Epithelial cell of esophagus (primary cell): ENCODE measurements at regions not wholly inside any gene's neighbourhood (a gene's known extent, or its start where the extent isn't known, plus 50 kb on each side); places are given as distances from the start of the nearest gene placed in this dataset.

Source experiments
- DNase-seq: peaks from one replicate; pipeline ENCODE4 v3.0.0; 2010; ENCODE audit warnings: low read depth
- H3K4me3 ChIP-seq: 2 replicates; pipeline ENCODE4 v1.5.1; 2011; ENCODE audit warnings: mild to moderate bottlenecking, low read length, control low read depth
- TF ChIP-seq, protein P1 (sequence below): IDR thresholded peaks from 2 replicates; pipeline ENCODE4 v1.5.1; 2011; ENCODE audit warnings: low read depth, mild to moderate bottlenecking, low read length, control low read depth, inconsistent platforms; ENCODE audit not compliant: insufficient read depth; ENCODE audit errors: missing control alignments

DNA sequence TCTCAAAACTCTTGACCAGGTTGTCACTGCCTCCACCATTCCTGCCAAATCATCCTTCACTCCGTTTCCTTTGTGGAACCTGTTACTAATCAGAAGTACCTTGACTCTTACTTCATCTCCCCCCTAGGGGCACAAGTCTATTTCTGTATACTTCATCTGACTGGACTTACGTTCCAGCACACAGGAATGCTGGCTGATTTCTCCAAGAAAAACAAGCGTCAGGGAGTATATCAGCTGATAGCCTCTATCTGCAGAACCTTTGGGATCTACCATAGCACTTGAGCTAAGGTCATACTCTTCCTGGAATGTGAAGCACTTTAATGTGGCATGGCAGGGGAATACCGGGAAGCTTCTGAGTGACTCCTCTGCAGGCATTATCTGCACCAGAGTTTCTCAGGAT lies 178.1 kb upstream of the MOCS1 start:
- no peak overlapping the region for H3K4me3 ChIP-seq

DNA sequence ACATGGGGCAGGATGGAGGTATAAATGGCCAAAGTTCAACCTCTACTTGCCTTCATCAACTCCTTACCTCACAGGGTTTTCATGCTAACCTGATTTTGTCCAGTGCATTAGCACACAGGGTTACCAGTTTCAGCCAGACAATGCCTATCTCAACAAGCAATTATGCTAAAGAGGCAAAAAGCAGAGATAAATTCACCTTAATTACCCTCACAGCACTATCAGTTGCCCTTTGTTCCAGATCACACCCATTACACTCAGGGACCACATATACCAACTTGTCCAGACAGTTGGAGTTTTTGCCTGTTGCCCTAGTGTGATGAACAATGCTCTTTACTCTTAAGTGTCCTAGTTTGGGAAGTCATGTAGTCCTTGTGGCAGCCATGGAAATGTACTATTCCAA lies 174.5 kb upstream of the MOCS1 start:
- TF ChIP-seq, protein P1, sequence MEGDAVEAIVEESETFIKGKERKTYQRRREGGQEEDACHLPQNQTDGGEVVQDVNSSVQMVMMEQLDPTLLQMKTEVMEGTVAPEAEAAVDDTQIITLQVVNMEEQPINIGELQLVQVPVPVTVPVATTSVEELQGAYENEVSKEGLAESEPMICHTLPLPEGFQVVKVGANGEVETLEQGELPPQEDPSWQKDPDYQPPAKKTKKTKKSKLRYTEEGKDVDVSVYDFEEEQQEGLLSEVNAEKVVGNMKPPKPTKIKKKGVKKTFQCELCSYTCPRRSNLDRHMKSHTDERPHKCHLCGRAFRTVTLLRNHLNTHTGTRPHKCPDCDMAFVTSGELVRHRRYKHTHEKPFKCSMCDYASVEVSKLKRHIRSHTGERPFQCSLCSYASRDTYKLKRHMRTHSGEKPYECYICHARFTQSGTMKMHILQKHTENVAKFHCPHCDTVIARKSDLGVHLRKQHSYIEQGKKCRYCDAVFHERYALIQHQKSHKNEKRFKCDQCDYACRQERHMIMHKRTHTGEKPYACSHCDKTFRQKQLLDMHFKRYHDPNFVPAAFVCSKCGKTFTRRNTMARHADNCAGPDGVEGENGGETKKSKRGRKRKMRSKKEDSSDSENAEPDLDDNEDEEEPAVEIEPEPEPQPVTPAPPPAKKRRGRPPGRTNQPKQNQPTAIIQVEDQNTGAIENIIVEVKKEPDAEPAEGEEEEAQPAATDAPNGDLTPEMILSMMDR: no peak
- no peak overlapping the region for H3K4me3 ChIP-seq
- no peak for DNase-seq

More for the DNA sequence above, 178.1 kb upstream of the MOCS1 start:
- TF ChIP-seq, protein P1: no peak
- no peak for DNase-seq

DNA sequence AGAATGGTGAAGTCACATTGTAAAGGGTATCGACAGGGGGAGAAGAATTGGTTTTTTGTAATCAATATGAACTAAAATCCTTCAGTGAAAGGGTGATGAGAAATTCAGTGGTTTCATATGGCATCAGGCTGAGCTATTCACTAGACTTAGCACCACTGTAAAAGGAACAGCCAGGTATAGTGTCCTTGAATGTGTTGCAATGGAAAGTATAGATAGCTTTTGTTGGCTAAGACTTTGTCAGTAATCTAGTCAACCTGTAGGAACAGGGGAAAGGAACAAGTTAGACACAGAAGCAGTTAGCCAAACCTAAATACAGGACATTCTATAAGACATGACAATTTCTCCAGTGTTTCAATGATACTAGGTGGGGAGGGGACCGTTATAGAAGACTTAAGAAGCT lies 172.6 kb upstream of the MOCS1 start:
- TF ChIP-seq, protein P1: no peak
- no peak overlapping the region for H3K4me3 ChIP-seq
- no peak for DNase-seq

DNA sequence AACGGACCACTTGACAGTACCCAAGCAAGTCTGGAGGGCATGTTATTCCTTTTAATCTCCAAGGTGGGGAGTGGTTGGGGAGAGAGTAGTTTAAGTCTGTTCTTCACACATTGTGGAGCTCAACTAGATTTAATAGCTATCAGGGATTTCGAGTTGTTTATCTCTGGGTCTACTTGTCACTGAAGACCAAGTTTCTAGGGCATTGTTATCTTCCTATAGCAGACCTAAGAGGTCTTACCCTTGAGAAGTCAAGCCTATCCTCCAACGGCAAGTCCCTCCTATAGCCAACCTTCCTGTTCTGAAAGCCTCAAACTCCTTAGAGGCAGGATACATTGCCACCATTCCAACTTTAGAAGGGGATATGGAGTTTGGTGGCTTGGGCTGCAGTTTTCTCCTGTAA lies 164.5 kb upstream of the MOCS1 start:
- TF ChIP-seq, protein P1: no peak
- DNase-seq: no peak
- H3K4me3 ChIP-seq: no peak overlapping the region

DNA sequence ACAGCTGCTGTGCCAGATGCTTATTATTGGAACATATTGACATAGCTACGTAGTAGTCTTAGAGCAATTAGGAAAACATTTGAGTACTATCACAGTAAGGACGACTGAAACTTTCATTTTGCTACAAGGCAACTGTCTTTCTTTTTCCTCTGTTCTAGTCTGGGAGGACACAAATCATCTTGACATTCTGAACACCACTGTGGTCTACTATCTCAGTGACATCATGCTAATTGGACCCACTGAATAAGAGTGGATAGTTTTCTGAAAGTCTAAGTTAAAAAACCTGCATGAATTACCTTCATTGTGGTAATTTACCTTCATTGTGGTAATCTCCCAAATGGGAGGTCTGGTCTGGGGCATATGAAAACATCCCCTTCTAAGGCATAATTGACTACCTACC lies 163.3 kb upstream of the MOCS1 start:
- TF ChIP-seq, protein P1: no peak
- no peak for DNase-seq
- no peak overlapping the region for H3K4me3 ChIP-seq

DNA sequence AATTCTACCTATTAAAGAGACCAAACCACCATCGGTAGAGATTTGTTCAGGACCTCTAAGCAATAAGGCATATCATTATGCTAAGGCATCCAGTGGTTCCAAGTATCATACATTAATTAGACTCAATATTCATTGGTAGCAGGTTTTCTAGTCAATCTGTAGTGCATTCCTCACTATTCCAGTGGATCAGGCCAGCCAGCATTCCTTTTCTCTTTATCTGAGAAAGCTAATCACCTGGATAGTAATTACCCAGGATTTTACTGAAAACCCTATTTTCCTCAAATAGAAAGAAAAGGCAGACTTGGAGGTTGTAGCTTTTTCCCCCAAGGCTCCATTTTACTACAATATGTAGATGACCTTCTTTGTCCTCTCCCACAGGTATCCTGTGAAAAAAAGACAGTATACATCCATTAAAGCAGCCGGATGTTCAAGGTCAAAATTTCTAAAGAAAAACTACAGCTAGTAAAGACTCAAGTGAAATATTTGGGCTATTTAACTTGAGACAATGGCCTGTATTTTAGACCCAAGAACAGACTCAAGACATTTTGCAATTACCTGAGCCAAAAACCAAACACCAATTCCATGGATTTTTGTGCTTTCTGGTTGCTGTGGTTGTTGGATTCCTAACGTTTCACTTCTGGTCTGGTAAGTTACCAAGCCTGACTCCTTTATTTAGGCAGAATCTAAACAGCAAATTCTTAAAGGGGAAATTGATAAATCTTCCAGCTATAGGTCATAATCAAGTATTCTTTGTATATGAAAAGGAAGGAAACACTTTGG lies 149.1 kb upstream of the MOCS1 start:
- no peak for DNase-seq
- H3K4me3 ChIP-seq: no peak overlapping the region
- TF ChIP-seq, protein P1: no peak
